Panc1 (cell line): ENCODE measurements at regions not wholly inside any gene's neighbourhood (a gene's known extent, or its start where the extent isn't known, plus 50 kb on each side); places are given as distances from the start of the nearest gene placed in this dataset.

ENCODE experiments used
- ATAC-seq: fragments of 200-7000 bp; cut with Tn5 transposase; 2 replicates; pipeline ENCODE4 v1.9.1; 2020; ENCODE audit warnings: mild to moderate bottlenecking, moderate library complexity
- BruUV-seq: library from RNA; stranded (reverse); fragments of 400-500 nt; replicated peaks from 2 replicates; lab custom pipeline; 2021; lab: Mats Ljungman, UMichigan
- CTCF ChIA-PET: fragments of 300-600 bp; sonication (Branson Sonifier 250); formaldehyde crosslinking; loops from one replicate; lab custom pipeline; 2022; ENCODE audit warnings: antibody characterized with exemption; lab: Charles Lee
- POLR2A ChIA-PET: fragments of 300-600 bp; sonication (Branson Sonifier 250); formaldehyde crosslinking; loops from one replicate; lab custom pipeline; 2022; ENCODE audit warnings: antibody characterized with exemption; lab: Charles Lee
- DNase-seq: peaks from one replicate; pipeline ENCODE4 v3.0.0-alpha.2; 2010; ENCODE audit warnings: low read depth, low spot score
- H3K27ac ChIP-seq: 2 replicates; pipeline ENCODE4 v1.5.1; 2011; ENCODE audit warnings: mild to moderate bottlenecking, low read length, inconsistent platforms
- H3K27me3 ChIP-seq: fragments of 200-500 bp; sonication (Bioruptor generic); 2 replicates; pipeline ENCODE4 v1.6.0; 2014; ENCODE audit warnings: low read length, inconsistent platforms; ENCODE audit not compliant: control insufficient read depth, insufficient read depth
- H3K36me3 ChIP-seq: fragments of 200-500 bp; sonication (Bioruptor generic); 2 replicates; pipeline ENCODE4 v1.5.1; 2014; ENCODE audit warnings: inconsistent platforms, mild to moderate bottlenecking, low read length, moderate library complexity; ENCODE audit not compliant: control insufficient read depth, insufficient read depth
- H3K4me1 ChIP-seq: 2 replicates; pipeline ENCODE4 v1.5.1; 2011; ENCODE audit warnings: inconsistent platforms, mild to moderate bottlenecking, low read length, moderate library complexity; ENCODE audit not compliant: control insufficient read depth, insufficient read depth
- H3K4me3 ChIP-seq, 2 experiments: 2 replicates each; pipeline ENCODE4 v1.5.1; 2011 to 2012; ENCODE audit warnings: low read depth in 2 of 2, low read length in 2 of 2, mild to moderate bottlenecking in 2 of 2, inconsistent platforms in 1 of 2, moderate library complexity in 1 of 2
- H3K9me3 ChIP-seq: fragments of 200-500 bp; sonication (Bioruptor generic); 2 replicates; pipeline ENCODE4 v1.5.1; 2014; ENCODE audit warnings: low read depth, mild to moderate bottlenecking, inconsistent platforms, low read length, moderate library complexity; ENCODE audit not compliant: control insufficient read depth, insufficient read depth
- POLR2AphosphoS5 ChIP-seq: IDR thresholded peaks from 2 replicates; pipeline ENCODE4 v1.6.1; 2012; ENCODE audit warnings: mild to moderate bottlenecking, low read depth, low read length, moderate library complexity
- SIN3A ChIP-seq: IDR thresholded peaks from 2 replicates; pipeline ENCODE4 v1.6.1; 2012; ENCODE audit warnings: low read depth, mild to moderate bottlenecking, low read length, moderate library complexity, borderline replicate concordance; ENCODE audit not compliant: insufficient read depth
- TCF7L2 ChIP-seq: IDR thresholded peaks from 2 replicates; pipeline ENCODE4 v1.6.1; 2011; ENCODE audit warnings: mild to moderate bottlenecking, low read depth, low read length, inconsistent platforms
- in situ Hi-C: cut with HindIII; loops from 2 replicates; pipeline ENCODE4 v1.10.0; 2016; ENCODE audit warnings: low sequenced_read_pairs, low pct_unique_long_range_greater_than_20kb
- intact Hi-C: fragments of 100-400 bp; cut with micrococcal nuclease; formaldehyde crosslinking; loops from one replicate; pipeline ENCODE4 v1.10.0; 2022; ENCODE audit not compliant: unreplicated experiment
- TF ChIP-seq, protein P1 (sequence below), 2 experiments: IDR thresholded peaks; 2 replicates each; pipeline ENCODE4 v1.6.1; 2011 to 2012; ENCODE audit warnings: low read depth in 2 of 2, control low read depth in 1 of 2, low read length in 1 of 2, mild to moderate bottlenecking in 1 of 2, moderate library complexity in 1 of 2; ENCODE audit not compliant: insufficient read depth in 1 of 2
- TF ChIP-seq, protein P2 (sequence below): fragments of 450-650 bp; IDR thresholded peaks from 2 replicates; pipeline ENCODE4 v1.5.1; 2017; ENCODE audit warnings: mild to moderate bottlenecking

DNA sequence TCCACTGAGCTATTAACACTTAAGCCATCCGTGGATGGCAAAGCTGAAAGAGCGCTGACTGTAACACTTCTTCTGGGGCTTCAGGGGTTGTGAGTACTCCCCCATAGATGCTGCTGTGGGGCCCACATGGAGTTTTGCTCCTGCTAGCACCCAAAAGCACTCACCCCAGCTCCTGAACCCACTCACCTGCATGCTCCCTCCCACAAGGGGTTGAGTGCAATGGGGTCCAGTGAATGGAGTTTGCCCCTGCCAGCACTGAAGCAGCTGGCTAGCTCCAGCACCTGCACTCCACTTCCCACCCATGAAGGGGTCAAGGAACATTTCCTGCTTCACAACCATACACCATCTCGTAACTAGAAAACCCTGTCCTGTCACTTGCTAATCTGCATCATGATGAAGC lies 78.9 kb downstream of the IL21 start:
- Histone ChIP-seq H3K27ac (no peak overlapping the region), H3K36me3 (no peaks in the 10 kb centered on the region), H3K9me3 (no peaks in the 10 kb centered on the region), H3K4me1 (no peaks in the 10 kb centered on the region), H3K27me3 (no peaks in the 10 kb centered on the region), H3K4me3 (no peak overlapping the region)
- intact Hi-C loops (no loop called here), in situ Hi-C loops (no loop called here)
- BruUV-seq, result no TSS peak
- ChIA-PET POLR2A (no interaction called here), CTCF (no interaction called here)
- ATAC-seq, result no peak
- TF ChIP-seq, protein P1, sequence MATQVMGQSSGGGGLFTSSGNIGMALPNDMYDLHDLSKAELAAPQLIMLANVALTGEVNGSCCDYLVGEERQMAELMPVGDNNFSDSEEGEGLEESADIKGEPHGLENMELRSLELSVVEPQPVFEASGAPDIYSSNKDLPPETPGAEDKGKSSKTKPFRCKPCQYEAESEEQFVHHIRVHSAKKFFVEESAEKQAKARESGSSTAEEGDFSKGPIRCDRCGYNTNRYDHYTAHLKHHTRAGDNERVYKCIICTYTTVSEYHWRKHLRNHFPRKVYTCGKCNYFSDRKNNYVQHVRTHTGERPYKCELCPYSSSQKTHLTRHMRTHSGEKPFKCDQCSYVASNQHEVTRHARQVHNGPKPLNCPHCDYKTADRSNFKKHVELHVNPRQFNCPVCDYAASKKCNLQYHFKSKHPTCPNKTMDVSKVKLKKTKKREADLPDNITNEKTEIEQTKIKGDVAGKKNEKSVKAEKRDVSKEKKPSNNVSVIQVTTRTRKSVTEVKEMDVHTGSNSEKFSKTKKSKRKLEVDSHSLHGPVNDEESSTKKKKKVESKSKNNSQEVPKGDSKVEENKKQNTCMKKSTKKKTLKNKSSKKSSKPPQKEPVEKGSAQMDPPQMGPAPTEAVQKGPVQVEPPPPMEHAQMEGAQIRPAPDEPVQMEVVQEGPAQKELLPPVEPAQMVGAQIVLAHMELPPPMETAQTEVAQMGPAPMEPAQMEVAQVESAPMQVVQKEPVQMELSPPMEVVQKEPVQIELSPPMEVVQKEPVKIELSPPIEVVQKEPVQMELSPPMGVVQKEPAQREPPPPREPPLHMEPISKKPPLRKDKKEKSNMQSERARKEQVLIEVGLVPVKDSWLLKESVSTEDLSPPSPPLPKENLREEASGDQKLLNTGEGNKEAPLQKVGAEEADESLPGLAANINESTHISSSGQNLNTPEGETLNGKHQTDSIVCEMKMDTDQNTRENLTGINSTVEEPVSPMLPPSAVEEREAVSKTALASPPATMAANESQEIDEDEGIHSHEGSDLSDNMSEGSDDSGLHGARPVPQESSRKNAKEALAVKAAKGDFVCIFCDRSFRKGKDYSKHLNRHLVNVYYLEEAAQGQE (IDR thresholded peaks at IDR 0.05; ENCODE audit: insufficient read depth in 1 of 2, low read depth in 2 of 2, low read length in 1 of 2), result no peak
- no peak for TF ChIP-seq SIN3A
- TF ChIP-seq, protein P2, sequence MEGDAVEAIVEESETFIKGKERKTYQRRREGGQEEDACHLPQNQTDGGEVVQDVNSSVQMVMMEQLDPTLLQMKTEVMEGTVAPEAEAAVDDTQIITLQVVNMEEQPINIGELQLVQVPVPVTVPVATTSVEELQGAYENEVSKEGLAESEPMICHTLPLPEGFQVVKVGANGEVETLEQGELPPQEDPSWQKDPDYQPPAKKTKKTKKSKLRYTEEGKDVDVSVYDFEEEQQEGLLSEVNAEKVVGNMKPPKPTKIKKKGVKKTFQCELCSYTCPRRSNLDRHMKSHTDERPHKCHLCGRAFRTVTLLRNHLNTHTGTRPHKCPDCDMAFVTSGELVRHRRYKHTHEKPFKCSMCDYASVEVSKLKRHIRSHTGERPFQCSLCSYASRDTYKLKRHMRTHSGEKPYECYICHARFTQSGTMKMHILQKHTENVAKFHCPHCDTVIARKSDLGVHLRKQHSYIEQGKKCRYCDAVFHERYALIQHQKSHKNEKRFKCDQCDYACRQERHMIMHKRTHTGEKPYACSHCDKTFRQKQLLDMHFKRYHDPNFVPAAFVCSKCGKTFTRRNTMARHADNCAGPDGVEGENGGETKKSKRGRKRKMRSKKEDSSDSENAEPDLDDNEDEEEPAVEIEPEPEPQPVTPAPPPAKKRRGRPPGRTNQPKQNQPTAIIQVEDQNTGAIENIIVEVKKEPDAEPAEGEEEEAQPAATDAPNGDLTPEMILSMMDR, result no peak
- TF ChIP-seq TCF7L2, result no peak
- no peak for TF ChIP-seq POLR2AphosphoS5
- DNase-seq, result no peak

DNA sequence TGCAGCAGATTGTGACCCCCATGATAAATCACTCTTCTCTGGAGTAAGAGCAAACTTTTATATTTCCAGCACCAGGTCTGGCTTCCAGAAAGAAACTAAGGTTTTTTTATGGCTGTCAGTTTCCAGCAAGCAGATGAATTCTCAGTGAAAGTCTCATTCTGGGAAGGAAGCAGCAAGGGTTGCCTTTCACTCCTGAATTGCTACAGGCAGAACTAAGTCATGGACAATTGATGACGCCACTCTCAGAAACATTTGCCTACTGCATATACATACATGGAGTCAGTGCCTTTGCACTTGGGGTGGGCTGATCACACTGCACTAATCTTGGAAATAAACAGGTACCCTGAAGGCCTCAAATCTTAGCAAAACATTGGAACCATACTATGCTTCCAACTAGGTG lies 80.0 kb downstream of the IL21 start:
- ATAC-seq, result no peak
- Histone ChIP-seq H3K27me3 (no peaks in the 10 kb centered on the region), H3K36me3 (no peaks in the 10 kb centered on the region), H3K27ac (no peak overlapping the region), H3K9me3 (no peaks in the 10 kb centered on the region), H3K4me3 (no peak overlapping the region), H3K4me1 (no peaks in the 10 kb centered on the region)
- CTCF ChIA-PET, result no interaction called here
- in situ Hi-C loops, result no loop called here
- TF ChIP-seq POLR2AphosphoS5 (no peak), SIN3A (no peak)
- POLR2A ChIA-PET, result no interaction called here
- DNase-seq, result no peak
- intact Hi-C loops, result no loop called here
- no TSS peak for BruUV-seq

DNA sequence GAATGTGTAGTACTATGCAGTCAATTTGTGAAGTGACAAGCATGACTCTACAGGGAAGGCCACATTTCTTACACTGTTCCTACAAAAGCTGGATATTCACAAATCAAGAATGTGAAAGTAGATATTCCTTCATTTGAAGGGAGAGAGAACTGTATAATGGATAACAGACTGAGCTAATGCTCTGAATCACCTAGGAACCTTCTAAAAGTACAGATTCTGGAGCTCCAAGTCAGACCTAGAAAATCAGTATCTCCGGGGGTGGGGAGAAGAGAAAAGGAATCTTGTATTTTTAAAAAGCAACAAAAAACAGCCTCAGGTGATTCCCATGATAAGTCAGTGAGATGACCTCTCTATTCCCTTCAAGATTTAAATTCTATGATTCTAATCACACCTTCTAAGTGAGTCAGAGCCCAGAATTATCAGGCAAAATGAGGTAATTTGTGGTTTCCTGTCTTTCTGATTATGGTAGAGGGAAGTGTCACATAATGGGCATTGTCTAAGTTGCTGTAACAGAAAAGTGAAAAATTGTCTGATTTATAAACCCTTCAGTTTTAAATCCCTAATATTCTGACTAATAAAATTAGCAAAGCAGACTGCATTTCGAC lies 80.9 kb downstream of the IL21 start:
- Histone ChIP-seq H3K4me1 (no peaks in the 10 kb centered on the region), H3K9me3 (no peaks in the 10 kb centered on the region), H3K36me3 (no peaks in the 10 kb centered on the region), H3K4me3 (no peak overlapping the region), H3K27me3 (no peaks in the 10 kb centered on the region), H3K27ac (no peak overlapping the region)
- ChIA-PET CTCF (no interaction called here), POLR2A (no interaction called here)
- DNase-seq (no peak), ATAC-seq (no peak)
- BruUV-seq, result no TSS peak
- intact Hi-C loops (no loop called here), in situ Hi-C loops (no loop called here)
- TF ChIP-seq POLR2AphosphoS5 (no peak), SIN3A (no peak), TCF7L2 (no peak)
- TF ChIP-seq, protein P2, result no peak
- TF ChIP-seq, protein P1 (IDR thresholded peaks at IDR 0.05; ENCODE audit: insufficient read depth in 1 of 2, low read depth in 2 of 2, low read length in 1 of 2), result no peak
